GM18511 (cell line): ENCODE measurements at regions not wholly inside any gene's neighbourhood (a gene's known extent, or its start where the extent isn't known, plus 50 kb on each side); places are given as distances from the start of the nearest gene placed in this dataset.

Experiments
- ATAC-seq: cut with Tn5 transposase; IDR thresholded peaks from one replicate; pipeline ENCODE4 v1.9.1; 2021; ENCODE audit warnings: mild to moderate bottlenecking, moderate library complexity; ENCODE audit not compliant: unreplicated experiment

DNA sequence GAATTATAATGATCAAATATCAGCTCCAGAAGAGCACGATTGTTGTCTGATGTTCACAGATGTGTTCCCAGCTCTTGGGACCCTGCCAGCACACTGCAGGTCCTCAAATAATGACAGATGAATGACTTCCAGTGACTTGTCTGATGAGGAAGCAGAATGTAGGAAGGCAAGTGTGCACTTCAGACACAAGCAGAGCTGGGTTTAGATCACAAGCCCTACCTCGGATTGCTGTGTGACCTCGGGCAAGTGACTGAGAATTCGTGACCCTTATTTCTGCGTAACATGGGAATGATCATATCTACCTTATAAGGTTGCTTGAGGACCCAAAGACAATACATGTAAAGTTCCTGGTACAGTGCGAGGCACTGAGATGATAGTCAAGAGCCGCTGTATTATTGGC is 182.2 kb downstream of the ABCC12 start:
- no peak for ATAC-seq

DNA sequence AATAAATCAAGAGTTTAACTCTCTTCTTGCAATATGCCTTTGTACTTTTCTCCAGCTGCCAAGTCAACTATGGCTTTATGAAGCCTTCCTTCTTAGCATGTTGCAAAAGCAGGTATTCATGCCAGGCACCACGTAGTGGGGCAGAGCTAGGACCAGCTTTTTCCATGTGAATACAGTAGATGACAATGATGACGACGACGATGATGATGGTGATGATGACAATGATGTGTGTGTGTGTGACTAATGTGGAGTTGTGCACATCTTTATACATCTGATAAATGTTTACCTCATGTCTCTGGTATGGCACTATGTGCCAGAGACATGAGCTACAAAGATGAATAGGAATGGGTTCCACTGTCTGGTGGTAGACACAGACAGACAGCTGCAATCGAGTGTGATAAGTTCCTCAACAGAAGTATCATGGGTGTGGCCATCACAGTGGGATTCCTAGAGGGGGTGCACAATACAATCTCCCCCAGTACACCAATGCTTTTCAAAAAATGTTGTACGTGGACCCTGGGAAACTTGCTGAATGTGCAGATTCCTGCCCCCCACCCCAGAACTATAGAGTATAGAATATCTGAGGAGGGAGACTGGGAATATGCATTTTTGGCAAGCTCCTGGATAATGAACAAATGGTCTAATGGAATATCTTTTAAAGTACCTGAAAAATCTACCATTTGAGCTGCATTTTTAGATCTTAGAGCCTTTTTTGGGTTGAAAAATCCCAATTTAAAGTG is 183.4 kb downstream of the ABCC12 start:
- ATAC-seq = no peak

DNA sequence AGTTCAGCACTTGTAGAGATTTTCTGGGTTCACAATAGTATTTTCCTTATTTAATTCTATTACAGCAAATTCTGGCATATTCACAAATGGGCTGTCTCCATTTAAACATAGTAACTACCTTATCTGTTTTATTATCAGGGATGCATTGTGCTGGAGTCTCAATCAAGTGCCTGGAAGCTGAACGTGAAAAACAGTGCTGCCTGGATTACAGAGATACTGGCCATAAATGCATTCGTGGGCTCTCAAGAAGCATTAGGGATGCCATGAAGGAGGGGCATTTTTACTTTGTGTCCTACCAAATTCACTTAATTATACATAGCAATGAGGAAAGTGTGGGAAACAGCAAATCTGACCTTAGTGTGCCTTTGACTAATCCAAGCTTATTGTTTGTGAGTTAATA is 184.6 kb downstream of the ABCC12 start:
- no peak for ATAC-seq

- no peak for ATAC-seq
Observed at GRCh38 chr16:47970291-47970931, 185.4 kb downstream of the ABCC12 start.

DNA sequence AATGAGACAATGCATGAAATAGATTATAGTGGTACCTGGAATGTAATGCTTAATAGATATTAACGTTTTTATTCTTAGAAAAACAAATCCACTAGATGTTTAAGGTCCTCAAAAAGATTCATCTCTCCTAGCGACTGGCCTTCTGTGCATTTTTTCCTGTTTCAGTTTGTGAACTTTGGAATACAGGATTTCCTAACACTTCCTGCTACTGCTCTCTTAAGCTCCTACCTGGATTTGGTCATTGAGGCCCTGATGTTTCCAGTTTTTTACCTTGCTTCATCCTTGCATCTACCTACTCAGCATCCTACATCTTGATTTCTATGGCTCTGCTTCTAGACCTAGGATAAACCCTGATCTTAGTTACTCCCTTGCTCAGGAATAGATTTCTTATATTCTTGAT is 188.4 kb downstream of the ABCC12 start:
- no peak for ATAC-seq

DNA sequence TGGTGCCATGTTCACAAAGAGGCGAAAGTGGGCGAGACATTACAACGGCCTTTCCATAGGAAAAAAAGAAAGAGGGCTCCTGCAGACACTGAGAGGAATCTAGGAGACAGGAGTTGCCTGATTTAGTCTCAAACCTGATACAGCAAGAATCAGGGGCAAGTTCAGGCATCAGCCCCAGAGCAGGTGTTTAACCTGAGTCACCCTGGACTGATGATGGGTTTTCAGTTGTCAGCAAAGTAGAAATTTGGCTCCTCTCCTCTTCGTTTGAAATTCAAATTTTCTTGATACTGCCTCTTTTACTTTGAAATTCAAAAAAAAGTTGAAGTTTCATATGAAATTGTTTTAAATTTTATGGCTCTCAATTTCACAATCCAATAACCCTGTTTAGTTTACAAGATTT is 189.5 kb downstream of the ABCC12 start:
- no peak for ATAC-seq

DNA sequence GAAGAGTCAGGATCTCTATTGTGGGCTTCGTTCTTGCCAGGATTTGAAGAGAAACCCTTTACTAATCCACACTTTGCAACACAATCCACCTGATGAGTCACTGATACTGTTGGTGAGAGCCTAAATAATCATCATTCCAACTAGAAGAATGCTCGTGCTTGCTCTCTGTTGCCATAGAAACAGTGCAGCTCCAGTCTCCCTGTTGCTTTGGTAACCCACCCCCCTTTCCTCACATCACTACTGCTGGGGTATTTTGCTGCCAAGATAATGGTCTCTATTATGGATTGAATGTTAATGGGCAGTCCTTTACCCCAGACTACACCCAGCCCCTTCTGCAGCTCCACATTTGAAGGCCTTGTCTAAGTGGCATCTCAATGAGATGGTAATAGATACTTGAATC is 190.4 kb downstream of the ABCC12 start:
- ATAC-seq = no peak

GRCh38 chr16:47958726-47959125 is 197.1 kb downstream of the ABCC12 start:
- ATAC-seq = no peak

- ATAC-seq = no peak
Observed at GRCh38 chr16:47956916-47957315, 198.9 kb downstream of the ABCC12 start.

DNA sequence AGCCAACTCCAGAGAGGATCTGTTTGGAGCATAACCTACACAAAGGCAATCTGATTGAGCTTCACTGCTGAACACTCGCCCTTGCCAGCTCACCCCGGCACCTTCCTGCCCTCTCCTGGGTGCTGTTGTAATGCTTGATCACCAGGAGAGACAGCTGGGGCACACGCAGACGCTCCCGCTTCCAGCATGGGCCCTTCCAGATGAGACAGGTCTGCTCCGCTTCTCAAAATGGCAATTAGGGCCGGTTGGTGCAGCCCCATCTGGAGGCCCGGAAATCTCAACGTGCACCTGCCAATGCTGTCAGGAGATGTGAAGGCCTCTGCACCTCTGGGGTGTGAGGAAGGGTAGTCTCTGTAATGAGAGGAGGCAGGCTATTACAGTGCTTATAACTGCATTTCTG is 206.1 kb downstream of the ABCC12 start:
- ATAC-seq = no peak

DNA sequence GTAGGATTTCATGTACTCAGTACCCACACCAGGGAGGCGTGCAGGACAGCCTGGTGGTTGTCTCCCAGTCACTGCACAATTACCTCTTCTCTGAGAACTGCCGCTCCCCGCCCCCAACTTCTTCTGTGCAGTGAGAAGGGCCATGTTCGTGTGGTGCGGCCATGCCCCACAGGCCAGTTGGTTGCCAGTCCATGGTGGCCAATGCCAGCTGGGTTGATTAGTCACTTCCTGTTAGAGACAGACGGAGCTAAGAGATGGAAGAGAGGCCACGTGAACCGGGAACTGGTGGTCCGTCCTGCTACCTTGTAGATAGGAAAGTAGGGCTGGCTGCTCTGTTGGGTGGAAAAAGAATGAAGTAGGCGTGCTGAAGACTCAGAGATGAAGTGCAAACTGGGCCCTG is 206.5 kb downstream of the ABCC12 start:
- ATAC-seq = no peak

GRCh38 chr16:47947723-47948122 is 208.1 kb downstream of the ABCC12 start:
- ATAC-seq = no peak

DNA sequence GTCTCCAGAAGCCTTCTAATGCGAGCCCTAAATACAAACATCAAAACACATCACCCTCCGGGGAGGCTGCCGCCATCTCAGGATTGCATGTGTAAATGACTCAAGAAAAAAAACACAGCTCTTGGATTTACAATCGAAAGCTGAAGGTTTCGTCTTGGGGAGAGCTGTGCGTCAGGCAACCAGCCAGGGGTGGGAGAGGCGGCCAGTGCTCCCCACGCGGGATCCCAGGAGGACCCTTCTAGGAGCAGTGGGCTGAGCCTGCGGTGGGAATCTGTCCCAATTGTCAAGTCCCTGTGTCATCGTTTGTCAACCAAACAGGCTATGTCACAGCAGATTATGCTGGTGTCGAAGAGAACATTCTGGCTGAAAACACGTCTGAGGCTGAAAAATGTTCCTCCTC is 209.7 kb downstream of the ABCC12 start:
- ATAC-seq = no peak

- no peak for ATAC-seq
Observed at GRCh38 chr16:47944589-47944988, 211.2 kb downstream of the ABCC12 start.

- no peak for ATAC-seq
Observed at GRCh38 chr16:47943235-47943634, 212.6 kb downstream of the ABCC12 start.

- no peak for ATAC-seq
Observed at GRCh38 chr16:47940466-47940865, 215.3 kb downstream of the ABCC12 start.

DNA sequence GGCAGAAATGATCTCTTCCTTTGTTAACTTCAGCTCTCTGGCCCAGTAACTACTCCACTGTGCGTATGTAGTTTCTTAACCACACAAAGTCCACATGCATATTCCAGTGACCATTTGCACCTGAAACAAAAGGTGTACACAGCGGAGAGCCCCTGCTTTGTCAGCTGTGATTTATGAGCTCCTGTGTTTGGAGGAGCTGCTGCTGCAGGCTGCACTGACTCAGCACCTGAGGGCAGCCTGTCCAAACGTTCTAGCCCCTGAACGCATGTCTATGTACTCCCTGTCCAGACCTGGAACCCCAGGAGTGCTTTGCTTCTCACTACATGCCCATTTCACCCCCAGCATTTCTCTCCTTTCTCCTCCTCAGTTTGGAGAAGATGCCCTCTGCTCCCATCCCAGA is 216.1 kb downstream of the ABCC12 start:
- no peak for ATAC-seq

GRCh38 chr16:47938272-47938671 is 217.5 kb downstream of the ABCC12 start:
- no peak for ATAC-seq

GRCh38 chr16:47928008-47928407 is 227.8 kb downstream of the ABCC12 start:
- no peak for ATAC-seq

DNA sequence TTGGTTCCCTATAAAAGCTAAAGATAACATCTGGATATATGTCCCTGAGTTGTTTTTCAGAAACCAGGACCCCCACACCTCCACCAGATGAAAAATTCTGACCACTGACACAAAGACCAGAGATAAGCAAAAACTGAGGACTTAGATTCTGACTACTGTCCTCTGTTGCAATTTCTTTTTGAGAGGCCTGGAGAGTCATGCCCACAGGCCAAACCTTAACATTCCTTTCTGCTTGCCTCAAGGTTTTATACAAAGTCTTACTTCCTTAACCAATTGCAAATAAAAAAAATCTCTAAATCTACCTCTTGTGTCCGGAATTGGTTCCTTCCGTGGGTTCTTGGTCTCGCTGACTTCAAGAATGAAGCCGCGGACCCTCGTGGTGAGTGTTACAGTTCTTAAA is 228.5 kb downstream of the ABCC12 start:
- ATAC-seq = no peak

GRCh38 chr16:47925811-47926460 is 229.9 kb downstream of the ABCC12 start:
- ATAC-seq = no peak

- no peak for ATAC-seq
Observed at GRCh38 chr16:47924950-47925349, 230.8 kb downstream of the ABCC12 start.
